M059J (cell line): ENCODE measurements at regions not wholly inside any gene's neighbourhood (a gene's known extent, or its start where the extent isn't known, plus 50 kb on each side); places are given as distances from the start of the nearest gene placed in this dataset.

Experiments
- DNase-seq: peaks from one replicate; pipeline ENCODE4 v3.0.0-alpha.2; 2012; ENCODE audit warnings: low read depth

DNA sequence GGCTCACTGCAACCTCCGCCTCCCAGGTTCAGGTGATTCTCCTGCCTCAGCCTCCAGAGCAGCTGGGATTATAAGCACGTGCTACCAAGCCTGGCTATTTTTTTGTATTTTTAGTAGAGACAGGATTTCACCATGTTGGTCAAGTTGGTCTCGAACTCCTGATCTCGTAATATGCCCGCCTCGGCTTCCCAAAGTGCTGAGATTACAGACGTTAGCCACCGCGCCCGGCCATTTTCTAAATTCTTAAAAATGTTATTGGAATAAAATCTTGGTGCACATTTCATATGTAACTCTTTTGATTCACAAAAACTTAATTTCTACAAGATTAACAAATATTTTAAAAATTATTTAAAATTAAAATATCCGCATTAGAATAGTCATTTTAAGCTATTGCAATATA, 1480.3 kb upstream of the SPRY2 start:
- no peak for DNase-seq

GRCh38 chr13:81800433-81800832, 1459.5 kb upstream of the SPRY2 start:
- DNase-seq, result no peak

- DNase-seq, result no peak
Measured at GRCh38 chr13:81795710-81796109, 1454.8 kb upstream of the SPRY2 start.

- no peak for DNase-seq
Measured at GRCh38 chr13:81791641-81792040, 1450.7 kb upstream of the SPRY2 start.

DNA sequence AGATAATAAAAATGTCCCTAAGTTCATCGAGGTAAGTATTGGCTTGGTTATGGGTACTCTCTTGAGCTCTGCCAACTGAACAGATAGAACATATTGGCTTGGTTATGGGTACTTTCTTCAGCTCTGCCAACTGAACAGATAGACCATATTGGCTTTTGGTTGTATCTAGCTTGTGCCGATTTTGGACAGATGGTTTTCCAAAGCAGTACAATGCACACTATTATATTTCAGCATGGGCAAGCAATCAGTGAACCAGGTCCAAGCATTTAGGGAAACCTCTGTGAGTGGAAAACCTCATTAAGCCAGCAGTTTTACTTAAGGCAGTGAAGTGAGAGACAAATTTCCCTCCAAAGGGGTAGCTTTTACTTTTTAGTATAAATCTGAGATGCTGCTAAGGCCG, 1440.5 kb upstream of the SPRY2 start:
- no peak for DNase-seq

- no peak for DNase-seq
Measured at GRCh38 chr13:81779876-81780275, 1439.0 kb upstream of the SPRY2 start.

DNA sequence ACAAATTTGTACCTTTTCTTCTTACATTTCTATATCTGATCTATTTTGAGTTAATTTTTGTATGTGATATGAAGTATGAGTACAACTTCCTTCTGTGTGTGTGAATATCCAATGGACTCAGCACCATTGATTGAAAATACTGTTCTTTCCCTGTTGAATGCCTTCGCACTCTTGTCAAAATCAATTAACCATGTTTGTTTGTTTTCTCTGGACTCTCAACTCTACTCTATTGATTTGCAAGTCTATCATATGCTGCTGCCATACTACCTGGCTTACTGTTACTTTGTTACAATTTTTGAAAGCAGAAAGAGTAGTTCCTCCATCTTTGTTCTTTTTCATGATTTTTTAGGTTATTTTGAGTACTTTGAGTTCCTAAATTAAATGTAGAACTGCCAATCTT, 1437.4 kb upstream of the SPRY2 start:
- no peak for DNase-seq

- no peak for DNase-seq
Measured at GRCh38 chr13:81773263-81773662, 1432.3 kb upstream of the SPRY2 start.

DNA sequence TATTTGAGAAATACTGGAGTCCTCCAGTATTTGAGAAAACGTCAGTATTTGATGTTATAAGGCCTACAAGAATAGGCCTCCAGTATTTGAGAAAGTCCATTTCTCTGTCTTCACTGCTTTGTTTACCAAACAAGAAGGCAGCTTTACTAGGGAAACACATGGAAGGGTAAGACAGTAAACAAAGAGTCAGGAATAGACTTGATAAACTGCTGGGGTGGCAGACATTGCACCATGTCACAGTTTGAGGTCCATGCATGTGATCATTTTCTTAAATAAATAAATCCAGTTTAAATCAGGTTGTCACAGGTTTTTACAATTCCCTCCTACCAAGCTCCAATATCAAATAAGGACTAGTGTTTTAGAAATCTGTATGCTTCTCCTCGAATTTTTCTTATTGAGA, 1431.0 kb upstream of the SPRY2 start:
- DNase-seq, result no peak

DNA sequence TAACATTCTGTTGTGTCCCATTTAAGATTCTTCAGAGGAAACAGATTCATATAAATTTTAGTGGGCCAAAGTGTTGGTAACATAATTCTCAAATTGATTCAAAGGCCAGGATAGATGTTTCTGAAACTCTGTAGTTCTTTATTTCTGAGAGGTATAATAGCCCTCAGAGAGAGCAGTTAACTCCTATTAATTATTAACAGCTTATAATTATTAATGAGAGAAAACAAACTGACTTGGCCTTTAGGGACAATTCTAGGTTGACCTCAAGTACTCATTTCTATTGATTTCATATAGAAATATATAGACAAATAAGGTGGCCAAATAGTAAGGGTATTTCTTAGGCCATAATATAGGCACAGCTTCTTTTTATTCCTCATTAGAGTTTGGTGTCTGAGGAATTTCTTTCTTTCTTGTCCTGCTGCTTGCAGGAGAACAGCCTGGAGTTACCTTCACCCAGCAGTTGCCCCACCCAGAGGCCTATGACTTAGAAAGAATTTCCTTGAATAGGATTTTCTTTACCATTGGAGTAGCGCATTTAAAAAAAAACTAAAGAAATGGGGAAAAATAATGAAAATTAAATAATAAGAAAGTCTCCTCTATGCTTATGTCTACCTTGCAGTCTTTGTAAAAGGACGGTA, 1430.1 kb upstream of the SPRY2 start:
- no peak for DNase-seq

GRCh38 chr13:81762449-81762848, 1421.5 kb upstream of the SPRY2 start:
- DNase-seq, result no peak

- no peak for DNase-seq
Measured at GRCh38 chr13:81760316-81760715, 1419.4 kb upstream of the SPRY2 start.

- no peak for DNase-seq
Measured at GRCh38 chr13:81757348-81757970, 1416.5 kb upstream of the SPRY2 start.

DNA sequence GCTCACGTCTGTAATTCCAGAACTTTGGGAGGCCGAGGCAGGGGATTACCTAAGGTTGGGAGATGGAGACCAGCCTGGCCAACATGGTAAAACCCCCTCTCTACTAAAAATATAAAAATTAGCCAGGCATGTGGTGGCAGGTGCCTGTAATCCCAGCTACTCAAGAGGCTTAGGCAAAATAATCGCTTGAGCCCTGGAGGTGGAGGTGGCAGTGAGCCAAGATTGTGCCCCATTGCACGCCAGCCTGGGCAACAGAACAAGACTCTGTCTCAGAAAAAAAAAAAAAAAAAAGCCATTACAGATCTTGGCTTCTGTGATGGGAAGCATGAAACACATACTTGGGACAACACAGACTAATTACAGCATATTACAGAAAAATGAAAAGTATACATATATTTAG, 1404.5 kb upstream of the SPRY2 start:
- no peak for DNase-seq

- DNase-seq, result no peak
Measured at GRCh38 chr13:81738364-81738763, 1397.4 kb upstream of the SPRY2 start.

GRCh38 chr13:81726037-81726726, 1385.3 kb upstream of the SPRY2 start:
- DNase-seq, result no peak

- DNase-seq, result no peak
Measured at GRCh38 chr13:81722456-81722855, 1381.5 kb upstream of the SPRY2 start.

GRCh38 chr13:81721400-81721799, 1380.5 kb upstream of the SPRY2 start:
- no peak for DNase-seq

DNA sequence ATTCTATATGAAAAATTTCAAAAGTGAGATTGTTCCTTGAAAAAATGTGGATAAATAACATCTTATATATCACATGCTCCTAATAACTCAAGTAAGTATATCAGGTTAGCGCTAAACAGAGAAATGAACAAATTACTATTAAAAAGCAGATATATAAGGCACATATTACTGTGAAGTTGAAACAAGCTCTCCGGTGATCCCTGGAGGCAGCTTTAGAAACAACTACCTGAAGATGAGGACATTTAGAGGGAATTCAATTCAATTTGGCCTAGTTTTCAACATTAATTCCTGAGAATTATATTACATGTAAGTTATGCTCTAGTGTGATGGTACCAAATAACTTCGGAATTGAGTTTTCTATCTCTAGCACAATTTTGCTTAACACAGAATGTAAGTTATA, 1373.6 kb upstream of the SPRY2 start:
- no peak for DNase-seq

DNA sequence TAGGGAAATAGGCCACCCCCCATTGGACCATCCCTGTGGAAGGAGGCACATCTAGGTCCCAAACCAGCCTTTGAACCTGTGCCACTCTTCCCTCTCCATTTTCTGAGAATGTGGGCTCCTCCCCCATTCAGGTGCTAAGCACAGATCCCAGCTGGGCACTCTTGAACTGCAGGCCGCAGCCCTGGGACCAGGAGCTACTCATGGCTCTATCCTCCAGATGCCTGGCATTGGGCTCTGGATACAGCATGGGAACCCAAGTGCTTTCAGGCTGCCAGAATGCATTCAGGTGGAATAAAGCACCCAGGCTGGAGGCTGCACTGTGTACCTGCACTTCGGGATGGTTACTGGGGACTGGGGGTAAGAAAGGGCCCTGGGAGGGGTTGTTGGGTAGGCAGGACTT, 1372.3 kb upstream of the SPRY2 start:
- DNase-seq, result no peak

DNA sequence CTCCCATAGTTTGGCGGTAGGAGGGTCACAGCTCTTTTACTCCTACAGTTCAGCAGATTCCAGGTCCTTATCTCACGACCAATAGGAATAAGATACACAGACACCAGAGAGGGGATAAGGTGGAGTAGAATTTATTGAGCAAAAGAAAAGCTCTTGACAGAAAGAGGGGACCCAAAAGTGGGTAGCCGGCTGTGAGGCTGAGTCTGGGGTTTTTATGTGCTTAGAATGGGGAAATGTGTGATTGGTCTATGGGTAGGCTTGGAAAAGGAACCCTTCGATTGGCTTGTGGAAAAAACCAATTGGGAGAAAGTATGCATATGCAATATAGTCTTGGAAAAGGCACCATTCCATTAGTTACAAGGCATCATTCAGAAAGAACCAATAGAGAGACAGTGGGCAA, 1356.9 kb upstream of the SPRY2 start:
- no peak for DNase-seq

GRCh38 chr13:81686877-81687276, 1346.0 kb upstream of the SPRY2 start:
- DNase-seq, result peak; percentile 3

DNA sequence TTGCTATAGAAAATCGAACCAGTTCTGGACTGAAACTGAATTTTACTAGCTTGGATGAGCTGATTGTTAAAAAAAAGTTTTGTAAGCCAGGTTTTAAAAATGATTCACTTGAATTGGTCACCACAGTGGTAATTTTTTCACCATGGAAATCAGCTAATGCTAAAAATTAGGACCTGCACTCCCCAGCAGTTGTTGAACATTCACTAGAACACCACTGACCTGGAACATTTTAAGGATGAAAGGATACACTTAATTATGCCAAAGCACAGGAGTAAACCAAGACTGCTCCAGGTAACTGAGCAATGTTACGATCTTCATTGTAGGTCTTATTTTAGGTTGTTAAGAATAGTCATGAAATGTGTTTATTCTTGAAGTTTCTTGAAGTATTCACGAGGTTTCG, 1342.6 kb upstream of the SPRY2 start:
- no peak for DNase-seq
